GM12872 (cell line): ENCODE measurements at regions not wholly inside any gene's neighbourhood (a gene's known extent, or its start where the extent isn't known, plus 50 kb on each side); places are given as distances from the start of the nearest gene placed in this dataset.

Experiments
- TF ChIP-seq, protein P1 (sequence below): IDR thresholded peaks from 3 replicates; pipeline ENCODE4 v1.5.1; 2011; ENCODE audit warnings: low read depth, mild to moderate bottlenecking, low read length, moderate library complexity; ENCODE audit not compliant: insufficient read depth

DNA sequence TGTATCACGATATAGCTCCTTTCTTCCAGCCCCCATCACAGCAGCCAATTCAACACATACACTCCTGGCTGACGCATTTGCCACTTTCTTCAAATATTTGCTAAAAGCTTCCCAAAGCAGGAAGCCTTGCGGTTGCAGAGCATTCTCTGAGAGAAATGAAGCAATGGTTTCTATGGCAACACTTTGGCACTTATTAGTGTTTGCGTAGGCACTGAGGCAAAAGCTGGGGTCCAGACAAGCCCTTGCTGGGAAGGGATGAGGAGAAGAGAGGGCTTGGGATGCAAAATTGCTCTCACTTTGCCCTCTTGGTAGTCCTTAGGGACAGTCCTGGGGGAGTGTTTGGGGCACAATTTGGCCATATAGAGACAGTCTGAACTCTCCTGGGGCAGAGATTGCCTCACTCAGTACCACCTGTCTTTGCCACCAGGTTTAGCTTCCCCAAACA lies 55.0 kb upstream of the PAK3 start:
- TF ChIP-seq, protein P1, sequence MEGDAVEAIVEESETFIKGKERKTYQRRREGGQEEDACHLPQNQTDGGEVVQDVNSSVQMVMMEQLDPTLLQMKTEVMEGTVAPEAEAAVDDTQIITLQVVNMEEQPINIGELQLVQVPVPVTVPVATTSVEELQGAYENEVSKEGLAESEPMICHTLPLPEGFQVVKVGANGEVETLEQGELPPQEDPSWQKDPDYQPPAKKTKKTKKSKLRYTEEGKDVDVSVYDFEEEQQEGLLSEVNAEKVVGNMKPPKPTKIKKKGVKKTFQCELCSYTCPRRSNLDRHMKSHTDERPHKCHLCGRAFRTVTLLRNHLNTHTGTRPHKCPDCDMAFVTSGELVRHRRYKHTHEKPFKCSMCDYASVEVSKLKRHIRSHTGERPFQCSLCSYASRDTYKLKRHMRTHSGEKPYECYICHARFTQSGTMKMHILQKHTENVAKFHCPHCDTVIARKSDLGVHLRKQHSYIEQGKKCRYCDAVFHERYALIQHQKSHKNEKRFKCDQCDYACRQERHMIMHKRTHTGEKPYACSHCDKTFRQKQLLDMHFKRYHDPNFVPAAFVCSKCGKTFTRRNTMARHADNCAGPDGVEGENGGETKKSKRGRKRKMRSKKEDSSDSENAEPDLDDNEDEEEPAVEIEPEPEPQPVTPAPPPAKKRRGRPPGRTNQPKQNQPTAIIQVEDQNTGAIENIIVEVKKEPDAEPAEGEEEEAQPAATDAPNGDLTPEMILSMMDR, result no peak

DNA sequence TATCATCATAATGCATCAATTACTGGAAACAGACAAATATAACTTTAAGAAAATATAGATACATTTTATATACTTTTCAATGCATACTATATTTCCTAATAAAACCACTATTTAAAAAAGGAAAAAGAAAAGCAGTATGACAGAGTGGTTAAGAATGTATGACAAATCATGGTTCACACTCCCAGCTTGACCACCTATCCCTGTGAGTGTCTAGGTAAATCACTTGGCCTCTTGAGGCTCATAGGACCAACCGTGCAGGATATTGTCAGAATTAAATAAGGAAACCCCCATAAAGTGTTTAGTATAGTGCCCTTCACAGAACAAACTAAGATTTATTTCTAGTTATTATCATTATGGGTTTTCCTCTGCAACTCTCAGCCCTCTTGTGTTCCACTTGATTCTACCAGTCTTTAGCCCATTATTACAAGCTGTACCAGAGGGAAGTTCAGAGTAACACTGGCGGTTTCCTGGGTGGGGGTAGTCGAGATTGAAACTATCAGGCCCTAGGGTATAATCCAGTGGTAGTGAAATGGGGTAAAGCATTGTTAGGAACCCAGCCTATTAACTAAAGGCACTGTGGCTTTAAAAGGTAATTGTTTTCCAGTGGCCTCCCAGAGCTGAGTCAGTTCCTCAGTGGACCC lies 55.5 kb upstream of the PAK3 start:
- TF ChIP-seq, protein P1, result no peak

DNA sequence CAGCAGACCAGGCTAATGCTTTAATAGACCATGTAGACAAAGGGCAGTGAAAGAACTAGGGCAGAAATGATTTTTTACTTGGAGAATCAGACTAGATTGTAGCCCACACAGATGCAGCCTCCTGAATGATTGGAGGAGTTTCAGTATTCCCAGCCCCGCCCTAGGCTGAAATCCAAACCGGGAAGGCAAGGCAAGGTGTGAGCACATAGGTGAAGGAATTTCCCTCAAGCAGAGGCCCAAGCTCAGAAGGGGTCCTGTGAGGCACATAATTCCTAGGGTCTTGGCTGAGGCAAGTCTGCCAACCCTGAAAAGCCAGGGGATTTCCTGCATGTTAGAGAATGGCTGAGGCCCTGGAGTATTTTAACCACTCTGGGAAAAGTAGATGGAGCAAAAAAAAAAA lies 56.4 kb upstream of the PAK3 start:
- TF ChIP-seq, protein P1, result no peak

DNA sequence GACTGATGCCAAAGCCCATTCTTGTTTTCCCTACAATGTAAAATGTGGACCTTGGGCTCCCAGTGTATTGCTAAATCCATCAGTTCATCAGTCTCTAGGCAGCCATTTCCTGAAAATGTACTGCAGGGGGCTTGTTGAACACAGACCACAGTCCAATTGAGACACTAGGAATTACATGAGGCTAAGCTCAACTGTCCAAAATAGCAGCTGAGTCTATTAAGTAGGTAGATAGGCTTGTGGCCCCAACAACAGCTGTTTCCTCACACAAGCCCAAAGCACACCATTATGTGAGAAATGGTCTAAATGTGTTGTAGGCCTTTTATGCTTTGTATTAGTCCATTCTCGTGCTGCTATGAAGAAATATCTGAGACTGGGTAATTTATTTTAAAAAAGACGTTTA lies 60.0 kb upstream of the PAK3 start:
- TF ChIP-seq, protein P1, result no peak

DNA sequence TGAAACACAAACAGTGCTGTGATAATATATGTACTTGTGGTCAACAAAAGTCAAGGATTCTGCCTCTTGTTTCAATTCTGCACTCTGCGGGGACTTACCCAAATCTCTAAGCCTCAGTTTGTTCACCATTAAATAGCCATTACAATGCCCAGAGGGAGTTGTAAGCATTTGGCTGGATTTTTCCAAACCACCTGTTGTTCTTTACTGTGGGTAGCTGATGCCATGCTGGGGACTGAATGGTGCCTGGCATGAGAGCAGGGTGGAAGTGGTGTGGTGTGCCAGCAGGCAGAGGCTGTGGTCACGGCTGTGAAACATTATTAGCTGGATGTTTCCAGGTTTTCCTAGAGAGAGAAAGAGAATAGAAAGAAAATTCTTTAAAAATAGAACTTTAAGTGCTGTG lies 60.7 kb upstream of the PAK3 start:
- TF ChIP-seq, protein P1, result no peak

DNA sequence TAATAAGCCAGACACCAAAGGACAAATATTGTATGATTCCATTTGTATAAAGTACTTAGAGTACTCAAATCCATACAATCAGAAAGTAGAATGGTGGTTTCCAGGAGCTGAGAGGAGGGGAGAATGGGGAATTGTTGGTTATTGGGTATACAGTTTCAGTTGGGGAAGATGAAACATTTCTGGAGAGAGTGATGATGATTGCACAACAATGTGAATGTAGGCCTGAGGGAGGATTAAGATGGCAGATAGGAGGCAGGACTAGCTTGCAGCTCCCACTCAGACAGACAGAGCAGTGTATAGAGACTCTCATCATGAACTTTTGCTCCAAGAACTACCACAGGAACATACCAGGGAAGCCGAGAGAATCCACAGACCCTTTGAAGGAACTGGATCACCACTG lies 75.7 kb upstream of the PAK3 start:
- TF ChIP-seq, protein P1, result no peak

DNA sequence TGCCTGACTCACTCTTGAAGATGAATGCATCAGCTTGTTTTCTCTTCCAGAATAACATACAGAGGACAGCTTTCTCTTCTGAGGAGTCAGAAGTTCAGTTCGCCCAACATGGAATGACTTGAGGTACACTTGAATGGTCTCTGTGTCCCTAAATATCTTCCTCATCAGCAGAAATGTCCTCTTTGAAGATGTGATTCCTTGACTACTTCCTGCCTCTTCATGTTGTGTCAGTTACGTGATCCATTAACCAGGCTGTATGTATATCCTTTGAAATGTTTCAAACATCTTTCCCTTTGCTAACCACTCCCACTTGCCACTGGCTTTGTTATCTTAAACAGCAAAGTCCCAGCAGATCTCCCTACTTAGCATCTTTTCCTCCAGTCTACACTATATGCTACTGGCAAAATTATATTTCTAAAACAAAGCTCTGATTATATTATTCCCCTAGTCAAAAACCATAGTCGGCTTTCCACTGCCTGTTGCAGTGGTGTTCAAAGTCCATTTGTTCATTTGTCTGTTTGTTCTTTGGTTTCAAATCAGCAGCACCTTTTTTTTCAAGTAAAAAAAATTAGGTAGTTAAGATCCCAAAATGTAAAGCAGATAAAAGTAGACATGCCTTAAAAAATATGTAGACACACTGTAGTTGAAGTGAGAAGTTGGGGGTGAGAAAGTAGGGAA lies 82.1 kb upstream of the PAK3 start:
- TF ChIP-seq, protein P1, result no peak
